GM12878 (cell line): ENCODE measurements at regions not wholly inside any gene's neighbourhood (a gene's known extent, or its start where the extent isn't known, plus 50 kb on each side); places are given as distances from the start of the nearest gene placed in this dataset.

Source experiments
- NFIC ChIP-seq: IDR thresholded peaks from 2 replicates; pipeline ENCODE4 v1.6.1; 2012; ENCODE audit warnings: low read depth, mild to moderate bottlenecking, inconsistent platforms, low read length, moderate library complexity
- POLR2A ChIP-seq: IDR thresholded peaks from 2 replicates; pipeline ENCODE4 v1.6.1; 2011; ENCODE audit warnings: low read depth, mild to moderate bottlenecking, low read length
- RBBP5 ChIP-seq: fragments of 200-600 bp; sonication (generic); conservative IDR thresholded peaks from 2 replicates; pipeline ENCODE4 v1.6.1; 2016
- SUZ12 ChIP-seq: fragments of 200-600 bp; sonication (generic); IDR thresholded peaks from one replicate; pipeline ENCODE4 v1.6.1; 2018; ENCODE audit warnings: antibody characterized with exemption, mild to moderate bottlenecking; ENCODE audit not compliant: unreplicated experiment
- TAF1 ChIP-seq: IDR thresholded peaks from 2 replicates; pipeline ENCODE4 v1.6.1; 2011; ENCODE audit warnings: mild to moderate bottlenecking, low read depth, low read length, borderline replicate concordance

- TF ChIP-seq SUZ12 (no peak), RBBP5 (no peak), POLR2A (no peak), NFIC (no peak), TAF1 (no peak)
Observed at GRCh38 chr12:73699318-73699717, 838.3 kb upstream of the ATXN7L3B start.
